ENCODE measurements at regions not wholly inside any gene's neighbourhood (a gene's known extent, or its start where the extent isn't known, plus 50 kb on each side); places are given as distances from the start of the nearest gene placed in this dataset.

DNA sequence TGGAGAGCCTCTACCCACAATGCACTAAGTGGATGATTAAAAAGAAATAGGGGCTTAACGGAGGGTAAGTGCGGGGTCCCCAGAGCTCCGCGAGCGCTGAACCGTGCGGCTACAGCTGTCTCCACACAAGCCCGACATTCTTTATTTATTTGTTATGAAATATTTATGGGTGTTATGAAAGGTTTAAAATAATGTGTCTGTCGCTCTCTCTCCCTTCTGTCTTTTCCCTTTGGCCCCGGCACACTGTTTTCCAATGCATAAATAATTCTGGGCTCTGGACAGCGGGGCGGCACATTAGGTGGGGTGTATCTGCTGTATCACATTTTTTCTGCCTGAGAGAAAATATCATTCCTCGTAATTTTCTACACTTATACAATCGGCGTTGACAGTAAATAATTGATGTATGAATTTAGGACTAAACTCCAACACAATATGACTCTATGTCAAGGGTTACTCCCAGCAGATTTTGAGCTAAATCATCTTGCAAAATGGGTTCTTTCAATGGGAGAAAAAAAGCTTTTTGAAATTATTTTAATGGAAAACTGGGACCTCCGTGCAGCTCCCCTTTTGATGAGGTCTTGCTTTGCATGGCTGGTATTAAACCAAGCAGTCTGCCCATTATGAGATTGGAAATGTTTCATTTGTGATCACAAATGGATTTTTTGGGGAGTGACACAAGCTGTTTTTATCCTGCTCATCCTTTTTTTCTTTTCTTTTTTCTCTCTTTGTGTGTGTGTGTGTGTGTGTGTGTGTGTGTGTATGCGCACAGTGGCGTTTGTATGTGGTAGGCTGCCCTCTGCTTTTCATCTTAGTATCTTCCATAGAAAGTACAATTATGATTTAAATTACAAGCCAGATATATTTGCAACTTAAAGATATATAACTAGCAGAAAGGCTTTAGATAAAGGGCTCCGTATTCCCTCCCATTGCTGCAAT is 370.6 kb upstream of the IRX4 start:
- DNase-seq (ENCODE audit: low read depth) = no peak
- POLR2A ChIA-PET = no interaction called here
- CTCF ChIA-PET = no interaction called here

DNA sequence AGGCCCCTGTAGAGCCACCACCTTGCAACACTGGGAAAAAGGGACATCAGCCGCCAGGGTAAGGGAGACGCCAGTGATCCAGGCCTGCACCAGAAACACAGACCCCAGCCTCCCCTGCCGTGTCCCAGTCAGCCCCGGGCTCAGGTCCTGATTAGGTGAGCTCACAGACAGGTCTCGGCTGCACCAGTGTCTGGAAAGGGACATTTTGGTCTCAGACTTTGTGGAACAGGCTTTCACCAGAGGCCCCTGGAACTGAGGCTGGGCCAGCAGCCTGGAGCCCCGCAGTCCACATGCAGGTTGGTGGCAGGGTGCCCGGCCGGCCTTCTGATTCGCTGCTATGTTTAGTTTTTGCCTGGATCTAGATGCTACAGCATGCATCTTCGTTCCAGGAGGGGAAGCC is 369.0 kb upstream of the IRX4 start:
- H3K36me3 ChIP-seq (ENCODE audit: control insufficient read depth, insufficient read depth, low read length) = no peaks in the 10 kb centered on the region
- H3K27me3 ChIP-seq (ENCODE audit: control insufficient read depth, insufficient read depth, low read length) = no peaks in the 10 kb centered on the region
- ChIA-PET POLR2A (no interaction called here), CTCF (no interaction called here)
- no peak overlapping the region for H3K4me3 ChIP-seq (ENCODE audit: low read depth, low read length)
- no peak for DNase-seq (ENCODE audit: low read depth)
- TF ChIP-seq, protein P1, sequence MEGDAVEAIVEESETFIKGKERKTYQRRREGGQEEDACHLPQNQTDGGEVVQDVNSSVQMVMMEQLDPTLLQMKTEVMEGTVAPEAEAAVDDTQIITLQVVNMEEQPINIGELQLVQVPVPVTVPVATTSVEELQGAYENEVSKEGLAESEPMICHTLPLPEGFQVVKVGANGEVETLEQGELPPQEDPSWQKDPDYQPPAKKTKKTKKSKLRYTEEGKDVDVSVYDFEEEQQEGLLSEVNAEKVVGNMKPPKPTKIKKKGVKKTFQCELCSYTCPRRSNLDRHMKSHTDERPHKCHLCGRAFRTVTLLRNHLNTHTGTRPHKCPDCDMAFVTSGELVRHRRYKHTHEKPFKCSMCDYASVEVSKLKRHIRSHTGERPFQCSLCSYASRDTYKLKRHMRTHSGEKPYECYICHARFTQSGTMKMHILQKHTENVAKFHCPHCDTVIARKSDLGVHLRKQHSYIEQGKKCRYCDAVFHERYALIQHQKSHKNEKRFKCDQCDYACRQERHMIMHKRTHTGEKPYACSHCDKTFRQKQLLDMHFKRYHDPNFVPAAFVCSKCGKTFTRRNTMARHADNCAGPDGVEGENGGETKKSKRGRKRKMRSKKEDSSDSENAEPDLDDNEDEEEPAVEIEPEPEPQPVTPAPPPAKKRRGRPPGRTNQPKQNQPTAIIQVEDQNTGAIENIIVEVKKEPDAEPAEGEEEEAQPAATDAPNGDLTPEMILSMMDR (IDR thresholded peaks at IDR 0.05; ENCODE audit: insufficient read depth, low read depth, low read length) = no peak

More for the DNA sequence above, 370.6 kb upstream of the IRX4 start:
- H3K4me3 ChIP-seq (ENCODE audit: low read depth, low read length) = no peak overlapping the region
- no peaks in the 10 kb centered on the region for H3K27me3 ChIP-seq (ENCODE audit: control insufficient read depth, insufficient read depth, low read length)
- no peaks in the 10 kb centered on the region for H3K36me3 ChIP-seq (ENCODE audit: control insufficient read depth, insufficient read depth, low read length)
- TF ChIP-seq, protein P1 (IDR thresholded peaks at IDR 0.05; ENCODE audit: insufficient read depth, low read depth, low read length) = no peak

DNA sequence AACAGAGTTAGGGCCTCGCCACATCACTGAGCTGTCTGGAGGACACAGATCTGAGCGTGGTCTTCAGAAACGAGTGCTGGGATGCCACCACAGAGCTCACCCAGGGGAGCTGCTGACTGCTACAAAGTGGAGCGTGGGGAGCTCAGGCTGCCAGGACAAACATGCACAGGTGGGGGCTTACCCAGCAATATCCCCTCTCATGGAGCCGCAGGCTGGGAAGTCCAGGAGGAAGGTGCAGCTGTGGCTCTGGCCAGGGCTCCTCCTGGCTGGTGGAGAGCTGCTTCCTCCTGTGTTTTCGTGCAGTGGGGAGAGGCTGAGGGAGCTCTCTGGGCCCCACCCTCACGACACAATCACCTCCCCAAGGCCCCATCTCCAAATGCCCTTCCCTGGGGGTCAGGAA is 368.6 kb upstream of the IRX4 start:
- no peak overlapping the region for H3K4me3 ChIP-seq (ENCODE audit: low read depth, low read length)
- ChIA-PET CTCF (no interaction called here), POLR2A (no interaction called here)
- no peaks in the 10 kb centered on the region for H3K27me3 ChIP-seq (ENCODE audit: control insufficient read depth, insufficient read depth, low read length)
- TF ChIP-seq, protein P1 (IDR thresholded peaks at IDR 0.05; ENCODE audit: insufficient read depth, low read depth, low read length) = no peak
- no peaks in the 10 kb centered on the region for H3K36me3 ChIP-seq (ENCODE audit: control insufficient read depth, insufficient read depth, low read length)
- no peak for DNase-seq (ENCODE audit: low read depth)

DNA sequence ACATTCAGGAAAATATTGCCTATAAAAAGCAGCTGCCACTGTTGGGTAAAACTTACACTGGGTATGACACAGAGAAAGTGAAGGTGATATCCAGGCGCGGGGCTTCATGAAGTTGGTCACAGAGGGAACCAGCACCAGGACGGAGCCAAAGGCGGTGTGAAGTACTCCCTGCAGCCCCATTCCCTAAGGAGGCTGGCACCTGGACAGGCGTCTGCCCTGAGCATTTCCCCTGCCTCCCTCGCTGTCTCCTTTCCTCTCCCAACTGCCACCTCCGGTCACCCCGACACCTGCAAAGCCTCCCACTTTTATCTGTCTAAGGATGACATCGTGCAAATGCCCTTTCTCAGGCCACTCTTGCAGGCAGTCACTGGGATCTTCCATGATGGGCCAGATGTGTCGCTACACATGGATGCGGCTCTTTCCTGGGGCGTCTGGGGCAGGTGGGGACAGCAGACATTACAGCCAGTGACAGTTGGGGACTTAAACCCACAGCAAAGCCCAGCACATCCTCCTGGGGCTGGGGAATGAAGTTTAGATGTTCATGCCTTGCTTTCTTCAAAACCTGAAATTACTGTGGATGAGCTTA is 367.7 kb upstream of the IRX4 start:
- ChIA-PET CTCF (no interaction called here), POLR2A (no interaction called here)
- TF ChIP-seq, protein P1 (IDR thresholded peaks at IDR 0.05; ENCODE audit: insufficient read depth, low read depth, low read length) = no peak
- Histone ChIP-seq H3K36me3 (ENCODE audit: control insufficient read depth, insufficient read depth, low read length) (no peaks in the 10 kb centered on the region), H3K4me3 (ENCODE audit: low read depth, low read length) (no peak overlapping the region), H3K27me3 (ENCODE audit: control insufficient read depth, insufficient read depth, low read length) (no peaks in the 10 kb centered on the region)
- DNase-seq (ENCODE audit: low read depth) = no peak

DNA sequence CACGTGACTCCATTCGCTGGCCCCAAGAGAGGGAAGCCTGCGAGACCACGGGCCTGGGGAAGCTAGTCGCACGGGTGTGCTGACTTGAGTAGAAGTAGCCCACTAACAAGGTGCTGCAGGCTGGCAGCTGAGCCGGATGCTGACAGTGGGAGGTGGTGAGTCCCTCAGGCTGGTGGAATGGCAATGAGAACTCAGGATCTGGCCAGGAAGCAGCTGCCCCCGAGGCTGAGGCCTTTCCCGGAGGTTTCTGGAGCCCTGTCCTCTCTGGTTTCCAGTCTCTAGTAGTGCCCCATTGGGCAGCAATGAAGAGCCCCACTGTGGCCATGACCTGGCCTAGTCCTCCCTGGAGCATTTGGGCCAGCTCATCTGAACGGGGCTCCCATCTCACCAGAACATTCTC is 366.7 kb upstream of the IRX4 start:
- Histone ChIP-seq H3K36me3 (ENCODE audit: control insufficient read depth, insufficient read depth, low read length) (no peaks in the 10 kb centered on the region), H3K4me3 (ENCODE audit: low read depth, low read length) (no peak overlapping the region), H3K27me3 (ENCODE audit: control insufficient read depth, insufficient read depth, low read length) (no peaks in the 10 kb centered on the region)
- ChIA-PET CTCF (no interaction called here), POLR2A (no interaction called here)
- TF ChIP-seq, protein P1 (IDR thresholded peaks at IDR 0.05; ENCODE audit: insufficient read depth, low read depth, low read length) = no peak
- no peak for DNase-seq (ENCODE audit: low read depth)

Measured in BJ (cell line).